ENCODE measurements at regions not wholly inside any gene's neighbourhood (a gene's known extent, or its start where the extent isn't known, plus 50 kb on each side); places are given as distances from the start of the nearest gene placed in this dataset.

GRCh38 chr1:68331117-68331865 is 99.0 kb upstream of the WLS start:
- no peak overlapping the region for H3K23ac ChIP-seq (ENCODE audit: insufficient read length, low read depth, low read length)
- H3T11ph ChIP-seq (ENCODE audit: low read length), result no peak overlapping the region
- H3K9ac ChIP-seq (ENCODE audit: extremely low read depth, insufficient read length, low read length), result no peak overlapping the region
- H3K4me2 ChIP-seq (ENCODE audit: insufficient read depth, insufficient read length, low read length), result no peak overlapping the region
- TF ChIP-seq CTCF (conservative IDR thresholded peaks at IDR 0.05), result no peak
- H3K27ac Mint-ChIP-seq, result no peak overlapping the region
- H4K20me1 ChIP-seq (ENCODE audit: control insufficient read depth, insufficient read depth, insufficient read length), result no peaks in the 10 kb centered on the region
- H2BK20ac ChIP-seq (ENCODE audit: low read depth, low read length, poor library complexity, severe bottlenecking), result no peak overlapping the region
- no peak overlapping the region for H3K27ac ChIP-seq (ENCODE audit: insufficient read length, low read depth, low read length)
- no peak overlapping the region for H2AFZ ChIP-seq (ENCODE audit: low read length)
- no peak overlapping the region for H2BK120ac ChIP-seq (ENCODE audit: low read depth, low read length, poor library complexity, severe bottlenecking)
- WGBS (ENCODE audit: extremely low coverage, insufficient read length, low lambda C conversion rate), result no CpG with 5 or more reads among the region's 2 CpGs
- no peak overlapping the region for H3K4ac ChIP-seq (ENCODE audit: low read depth, low read length)
- no peaks in the 10 kb centered on the region for H3K36me3 Mint-ChIP-seq (ENCODE audit: insufficient read depth in 1 of 3, low read depth in 3 of 3)
- H2BK5ac ChIP-seq (ENCODE audit: insufficient read length, low read length), result no peak overlapping the region
- no peak overlapping the region for H3K4me3 Mint-ChIP-seq
- H3K79me1 ChIP-seq (ENCODE audit: insufficient read depth, low read depth, low read length, poor library complexity, severe bottlenecking), result no peaks in the 10 kb centered on the region
- peaks cover 25% of the 10 kb centered on the region for H3K27me3 Mint-ChIP-seq (ENCODE audit: low read depth)
- H2AK5ac ChIP-seq (ENCODE audit: insufficient read length, low read length), result no peak overlapping the region
- H2BK12ac ChIP-seq (ENCODE audit: insufficient read length, low read depth, low read length), result no peak overlapping the region
- DNase-seq, result no peak
- no peak overlapping the region for H2BK15ac ChIP-seq (ENCODE audit: low read depth, low read length)
- H3K4me1 ChIP-seq (ENCODE audit: insufficient read depth, low read length), result no peaks in the 10 kb centered on the region
- H3K18ac ChIP-seq (ENCODE audit: insufficient read length, low read depth, low read length), result no peak overlapping the region
- no peak overlapping the region for H4K5ac ChIP-seq (ENCODE audit: insufficient read length, low read depth, low read length)
- H3K23me2 ChIP-seq (ENCODE audit: insufficient read length, low read depth, low read length, poor library complexity, severe bottlenecking), result no peaks in the 10 kb centered on the region
- no peaks in the 10 kb centered on the region for H3K9me3 ChIP-seq (ENCODE audit: control insufficient read depth, low read depth, low read length)
- H3K4me1 Mint-ChIP-seq, result no peaks in the 10 kb centered on the region
- no peak overlapping the region for H3K14ac ChIP-seq (ENCODE audit: insufficient read depth, low read length)
- no peaks in the 10 kb centered on the region for H3K79me2 ChIP-seq (ENCODE audit: insufficient read depth, low read length)
- no peak overlapping the region for H4K8ac ChIP-seq (replicated peaks; ENCODE audit: insufficient read length, low read depth, low read length)
- no peak overlapping the region for H3K56ac ChIP-seq (ENCODE audit: insufficient read length, low read depth, low read length)
- no peak overlapping the region for H4K91ac ChIP-seq (ENCODE audit: insufficient read length, low read depth, low read length)
- H3K9me3 Mint-ChIP-seq, result no peaks in the 10 kb centered on the region
- H3K27me3 ChIP-seq (ENCODE audit: insufficient read depth, low read length), result no peaks in the 10 kb centered on the region
